ENCODE measurements at regions not wholly inside any gene's neighbourhood (a gene's known extent, or its start where the extent isn't known, plus 50 kb on each side); places are given as distances from the start of the nearest gene placed in this dataset.

DNA sequence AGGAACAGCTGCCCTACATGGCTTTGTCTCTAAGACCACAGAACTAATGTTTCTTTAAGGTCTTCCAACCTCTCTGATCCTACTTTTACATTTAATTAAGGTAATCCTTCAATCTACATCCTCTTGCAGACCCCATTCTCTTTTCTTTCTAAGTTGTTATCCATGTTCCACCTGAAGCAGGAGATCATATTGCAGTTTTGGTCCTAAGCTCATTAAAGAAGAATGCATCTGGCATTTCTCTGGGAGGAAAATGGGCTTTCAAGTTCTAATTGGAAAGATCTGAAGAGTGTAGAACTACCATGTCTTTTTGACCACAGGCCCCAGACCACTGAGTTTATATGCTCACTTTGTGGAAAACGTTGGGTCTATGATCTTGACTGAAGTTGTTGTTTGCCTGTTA, 111.2 kb downstream of the SEM1 start:
- TF ChIP-seq, protein P1, sequence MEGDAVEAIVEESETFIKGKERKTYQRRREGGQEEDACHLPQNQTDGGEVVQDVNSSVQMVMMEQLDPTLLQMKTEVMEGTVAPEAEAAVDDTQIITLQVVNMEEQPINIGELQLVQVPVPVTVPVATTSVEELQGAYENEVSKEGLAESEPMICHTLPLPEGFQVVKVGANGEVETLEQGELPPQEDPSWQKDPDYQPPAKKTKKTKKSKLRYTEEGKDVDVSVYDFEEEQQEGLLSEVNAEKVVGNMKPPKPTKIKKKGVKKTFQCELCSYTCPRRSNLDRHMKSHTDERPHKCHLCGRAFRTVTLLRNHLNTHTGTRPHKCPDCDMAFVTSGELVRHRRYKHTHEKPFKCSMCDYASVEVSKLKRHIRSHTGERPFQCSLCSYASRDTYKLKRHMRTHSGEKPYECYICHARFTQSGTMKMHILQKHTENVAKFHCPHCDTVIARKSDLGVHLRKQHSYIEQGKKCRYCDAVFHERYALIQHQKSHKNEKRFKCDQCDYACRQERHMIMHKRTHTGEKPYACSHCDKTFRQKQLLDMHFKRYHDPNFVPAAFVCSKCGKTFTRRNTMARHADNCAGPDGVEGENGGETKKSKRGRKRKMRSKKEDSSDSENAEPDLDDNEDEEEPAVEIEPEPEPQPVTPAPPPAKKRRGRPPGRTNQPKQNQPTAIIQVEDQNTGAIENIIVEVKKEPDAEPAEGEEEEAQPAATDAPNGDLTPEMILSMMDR (IDR thresholded peaks at IDR 0.05 in 2 of 3, conservative IDR thresholded peaks at IDR 0.05 in 1 of 3; ENCODE audit: borderline replicate concordance in 1 of 3, insufficient read depth in 1 of 3, low read depth in 2 of 3, low read length in 2 of 3), result no peak
- TF ChIP-seq TCF7L2 (IDR thresholded peaks at IDR 0.05; ENCODE audit: borderline replicate concordance, extremely low read depth, insufficient read depth, insufficient read length) (no peak), POLR2AphosphoS5 (IDR thresholded peaks at IDR 0.05; ENCODE audit: low read depth, low read length) (no peak), YY1 (IDR thresholded peaks at IDR 0.05; ENCODE audit: extremely low read depth, insufficient replicate concordance, low read depth, low read length) (no peak), POLR2A (IDR thresholded peaks at IDR 0.05; ENCODE audit: borderline replicate concordance, extremely low read depth, insufficient read depth, insufficient read length) (no peak), ZNF274 (IDR thresholded peaks at IDR 0.05; ENCODE audit: low read depth, low read length) (no peak), RAD21 (IDR thresholded peaks at IDR 0.05; ENCODE audit: low read depth) (no peak), SIN3A (IDR thresholded peaks at IDR 0.05; ENCODE audit: low read depth) (no peak)
- TF ChIP-seq, protein P2, sequence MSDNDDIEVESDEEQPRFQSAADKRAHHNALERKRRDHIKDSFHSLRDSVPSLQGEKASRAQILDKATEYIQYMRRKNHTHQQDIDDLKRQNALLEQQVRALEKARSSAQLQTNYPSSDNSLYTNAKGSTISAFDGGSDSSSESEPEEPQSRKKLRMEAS (IDR thresholded peaks at IDR 0.05), result no peak
- TF ChIP-seq, protein P3, sequence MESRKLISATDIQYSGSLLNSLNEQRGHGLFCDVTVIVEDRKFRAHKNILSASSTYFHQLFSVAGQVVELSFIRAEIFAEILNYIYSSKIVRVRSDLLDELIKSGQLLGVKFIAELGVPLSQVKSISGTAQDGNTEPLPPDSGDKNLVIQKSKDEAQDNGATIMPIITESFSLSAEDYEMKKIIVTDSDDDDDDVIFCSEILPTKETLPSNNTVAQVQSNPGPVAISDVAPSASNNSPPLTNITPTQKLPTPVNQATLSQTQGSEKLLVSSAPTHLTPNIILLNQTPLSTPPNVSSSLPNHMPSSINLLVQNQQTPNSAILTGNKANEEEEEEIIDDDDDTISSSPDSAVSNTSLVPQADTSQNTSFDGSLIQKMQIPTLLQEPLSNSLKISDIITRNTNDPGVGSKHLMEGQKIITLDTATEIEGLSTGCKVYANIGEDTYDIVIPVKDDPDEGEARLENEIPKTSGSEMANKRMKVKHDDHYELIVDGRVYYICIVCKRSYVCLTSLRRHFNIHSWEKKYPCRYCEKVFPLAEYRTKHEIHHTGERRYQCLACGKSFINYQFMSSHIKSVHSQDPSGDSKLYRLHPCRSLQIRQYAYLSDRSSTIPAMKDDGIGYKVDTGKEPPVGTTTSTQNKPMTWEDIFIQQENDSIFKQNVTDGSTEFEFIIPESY (IDR thresholded peaks at IDR 0.05; ENCODE audit: extremely low read depth, insufficient replicate concordance, low read length), result no peak
- TF ChIP-seq, protein P4, sequence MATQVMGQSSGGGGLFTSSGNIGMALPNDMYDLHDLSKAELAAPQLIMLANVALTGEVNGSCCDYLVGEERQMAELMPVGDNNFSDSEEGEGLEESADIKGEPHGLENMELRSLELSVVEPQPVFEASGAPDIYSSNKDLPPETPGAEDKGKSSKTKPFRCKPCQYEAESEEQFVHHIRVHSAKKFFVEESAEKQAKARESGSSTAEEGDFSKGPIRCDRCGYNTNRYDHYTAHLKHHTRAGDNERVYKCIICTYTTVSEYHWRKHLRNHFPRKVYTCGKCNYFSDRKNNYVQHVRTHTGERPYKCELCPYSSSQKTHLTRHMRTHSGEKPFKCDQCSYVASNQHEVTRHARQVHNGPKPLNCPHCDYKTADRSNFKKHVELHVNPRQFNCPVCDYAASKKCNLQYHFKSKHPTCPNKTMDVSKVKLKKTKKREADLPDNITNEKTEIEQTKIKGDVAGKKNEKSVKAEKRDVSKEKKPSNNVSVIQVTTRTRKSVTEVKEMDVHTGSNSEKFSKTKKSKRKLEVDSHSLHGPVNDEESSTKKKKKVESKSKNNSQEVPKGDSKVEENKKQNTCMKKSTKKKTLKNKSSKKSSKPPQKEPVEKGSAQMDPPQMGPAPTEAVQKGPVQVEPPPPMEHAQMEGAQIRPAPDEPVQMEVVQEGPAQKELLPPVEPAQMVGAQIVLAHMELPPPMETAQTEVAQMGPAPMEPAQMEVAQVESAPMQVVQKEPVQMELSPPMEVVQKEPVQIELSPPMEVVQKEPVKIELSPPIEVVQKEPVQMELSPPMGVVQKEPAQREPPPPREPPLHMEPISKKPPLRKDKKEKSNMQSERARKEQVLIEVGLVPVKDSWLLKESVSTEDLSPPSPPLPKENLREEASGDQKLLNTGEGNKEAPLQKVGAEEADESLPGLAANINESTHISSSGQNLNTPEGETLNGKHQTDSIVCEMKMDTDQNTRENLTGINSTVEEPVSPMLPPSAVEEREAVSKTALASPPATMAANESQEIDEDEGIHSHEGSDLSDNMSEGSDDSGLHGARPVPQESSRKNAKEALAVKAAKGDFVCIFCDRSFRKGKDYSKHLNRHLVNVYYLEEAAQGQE (IDR thresholded peaks at IDR 0.05; ENCODE audit: low read depth), result no peak

All from HCT116 (cell line).